ENCODE measurements at regions not wholly inside any gene's neighbourhood (a gene's known extent, or its start where the extent isn't known, plus 50 kb on each side); places are given as distances from the start of the nearest gene placed in this dataset.
"Not testable (repeated sequence)": the region's sequence is repeated elsewhere in the genome, so short reads cannot be mapped to it uniquely, and the experiment has no call there.

DNA sequence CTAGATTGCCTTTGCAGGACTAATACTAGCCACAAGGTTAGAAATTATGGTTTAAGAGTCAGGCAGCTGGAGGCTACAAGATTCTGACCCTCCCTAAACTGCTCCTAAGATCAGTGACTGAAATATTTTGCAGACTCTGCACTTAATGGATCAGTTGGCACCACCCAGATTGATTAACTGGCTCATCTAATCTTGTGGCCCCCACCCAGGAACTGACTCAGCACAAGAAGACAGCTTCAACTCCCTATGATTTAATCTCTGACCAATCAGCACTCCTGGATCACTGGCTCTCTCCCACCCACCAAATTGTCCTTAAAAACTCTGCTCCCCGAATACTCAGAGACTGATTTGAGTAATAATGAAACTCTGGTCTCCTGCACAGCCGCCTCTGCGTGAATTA is 145.4 kb upstream of the LCORL start:
- H3K4me1 ChIP-seq: no peaks in the 10 kb centered on the region
- no peaks in the 10 kb centered on the region for H3K27me3 ChIP-seq (replicated peaks; ENCODE audit: control insufficient read depth, insufficient read depth, low read length)
- TF ChIP-seq, protein P1, sequence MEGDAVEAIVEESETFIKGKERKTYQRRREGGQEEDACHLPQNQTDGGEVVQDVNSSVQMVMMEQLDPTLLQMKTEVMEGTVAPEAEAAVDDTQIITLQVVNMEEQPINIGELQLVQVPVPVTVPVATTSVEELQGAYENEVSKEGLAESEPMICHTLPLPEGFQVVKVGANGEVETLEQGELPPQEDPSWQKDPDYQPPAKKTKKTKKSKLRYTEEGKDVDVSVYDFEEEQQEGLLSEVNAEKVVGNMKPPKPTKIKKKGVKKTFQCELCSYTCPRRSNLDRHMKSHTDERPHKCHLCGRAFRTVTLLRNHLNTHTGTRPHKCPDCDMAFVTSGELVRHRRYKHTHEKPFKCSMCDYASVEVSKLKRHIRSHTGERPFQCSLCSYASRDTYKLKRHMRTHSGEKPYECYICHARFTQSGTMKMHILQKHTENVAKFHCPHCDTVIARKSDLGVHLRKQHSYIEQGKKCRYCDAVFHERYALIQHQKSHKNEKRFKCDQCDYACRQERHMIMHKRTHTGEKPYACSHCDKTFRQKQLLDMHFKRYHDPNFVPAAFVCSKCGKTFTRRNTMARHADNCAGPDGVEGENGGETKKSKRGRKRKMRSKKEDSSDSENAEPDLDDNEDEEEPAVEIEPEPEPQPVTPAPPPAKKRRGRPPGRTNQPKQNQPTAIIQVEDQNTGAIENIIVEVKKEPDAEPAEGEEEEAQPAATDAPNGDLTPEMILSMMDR (IDR thresholded peaks at IDR 0.05; ENCODE audit: insufficient read depth in 1 of 2, low read depth in 1 of 2, low read length in 1 of 2, severe bottlenecking in 1 of 2, unreplicated experiment in 1 of 2): no peak
- ChIA-PET CTCF (no interaction called here), POLR2A (no interaction called here)
- no peak for DNase-seq
- no TSS peak for BruUV-seq (replicated peaks)
- no peaks in the 10 kb centered on the region for H3K36me3 ChIP-seq (ENCODE audit: control insufficient read depth, insufficient read depth, low read length)
- no peaks in the 10 kb centered on the region for H3K4me1 Mint-ChIP-seq (ENCODE audit: low read depth, unreplicated experiment)
- H3K9me3 ChIP-seq: no peaks in the 10 kb centered on the region
- H3K9me3 Mint-ChIP-seq (ENCODE audit: unreplicated experiment): peaks cover 10% of the 10 kb centered on the region
- H3K4me3 Mint-ChIP-seq (ENCODE audit: unreplicated experiment): no peak overlapping the region
- no peak overlapping the region for H3K27ac Mint-ChIP-seq (ENCODE audit: unreplicated experiment)
- H3K27me3 Mint-ChIP-seq (ENCODE audit: insufficient read depth, unreplicated experiment): peaks cover 8% of the 10 kb centered on the region
- H3K36me3 Mint-ChIP-seq (ENCODE audit: insufficient read depth, unreplicated experiment): no peaks in the 10 kb centered on the region
- H3K4me3 ChIP-seq (ENCODE audit: low read depth, low read length): no peak overlapping the region
- intact Hi-C loops (cut with micrococcal nuclease; ENCODE audit: unreplicated experiment): no loop called here

DNA sequence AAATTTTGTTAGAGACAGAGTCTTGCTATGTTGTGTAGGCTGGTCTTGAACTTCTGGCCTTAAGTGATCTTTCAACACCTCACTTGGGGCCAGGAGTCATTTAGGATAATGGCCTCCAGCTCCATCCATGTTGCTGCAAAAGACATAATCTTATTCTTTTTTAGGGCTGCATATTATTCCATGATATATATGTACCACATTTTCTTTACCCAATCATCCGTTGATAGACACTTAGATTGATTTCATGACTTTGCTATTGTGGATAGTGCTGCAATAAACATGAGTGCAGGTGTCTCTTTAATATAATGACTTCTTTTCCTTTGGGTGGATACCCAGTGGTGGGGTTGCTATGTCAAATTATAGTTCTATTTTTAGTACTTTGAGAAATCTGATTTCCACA is 140.9 kb upstream of the LCORL start:
- Histone ChIP-seq H3K4me1 (no peaks in the 10 kb centered on the region), H3K36me3 (ENCODE audit: control insufficient read depth, insufficient read depth, low read length) (no peaks in the 10 kb centered on the region), H3K4me3 (ENCODE audit: low read depth, low read length) (no peak overlapping the region), H3K27me3 (replicated peaks; ENCODE audit: control insufficient read depth, insufficient read depth, low read length) (no peaks in the 10 kb centered on the region), H3K9me3 (no peaks in the 10 kb centered on the region)
- ChIA-PET CTCF (no interaction called here), POLR2A (no interaction called here)
- no peak for DNase-seq
- no peak overlapping the region for H3K27ac Mint-ChIP-seq (ENCODE audit: unreplicated experiment)
- H3K27me3 Mint-ChIP-seq (ENCODE audit: insufficient read depth, unreplicated experiment): peaks cover 4% of the 10 kb centered on the region
- H3K36me3 Mint-ChIP-seq (ENCODE audit: insufficient read depth, unreplicated experiment): no peaks in the 10 kb centered on the region
- no TSS peak for BruUV-seq (replicated peaks)
- intact Hi-C loops (cut with micrococcal nuclease; ENCODE audit: unreplicated experiment): no loop called here
- H3K4me3 Mint-ChIP-seq (ENCODE audit: unreplicated experiment): no peak overlapping the region
- TF ChIP-seq, protein P1 (IDR thresholded peaks at IDR 0.05; ENCODE audit: insufficient read depth in 1 of 2, low read depth in 1 of 2, low read length in 1 of 2, severe bottlenecking in 1 of 2, unreplicated experiment in 1 of 2): no peak
- peaks cover 10% of the 10 kb centered on the region for H3K9me3 Mint-ChIP-seq (ENCODE audit: unreplicated experiment)
- H3K4me1 Mint-ChIP-seq (ENCODE audit: low read depth, unreplicated experiment): no peaks in the 10 kb centered on the region

DNA sequence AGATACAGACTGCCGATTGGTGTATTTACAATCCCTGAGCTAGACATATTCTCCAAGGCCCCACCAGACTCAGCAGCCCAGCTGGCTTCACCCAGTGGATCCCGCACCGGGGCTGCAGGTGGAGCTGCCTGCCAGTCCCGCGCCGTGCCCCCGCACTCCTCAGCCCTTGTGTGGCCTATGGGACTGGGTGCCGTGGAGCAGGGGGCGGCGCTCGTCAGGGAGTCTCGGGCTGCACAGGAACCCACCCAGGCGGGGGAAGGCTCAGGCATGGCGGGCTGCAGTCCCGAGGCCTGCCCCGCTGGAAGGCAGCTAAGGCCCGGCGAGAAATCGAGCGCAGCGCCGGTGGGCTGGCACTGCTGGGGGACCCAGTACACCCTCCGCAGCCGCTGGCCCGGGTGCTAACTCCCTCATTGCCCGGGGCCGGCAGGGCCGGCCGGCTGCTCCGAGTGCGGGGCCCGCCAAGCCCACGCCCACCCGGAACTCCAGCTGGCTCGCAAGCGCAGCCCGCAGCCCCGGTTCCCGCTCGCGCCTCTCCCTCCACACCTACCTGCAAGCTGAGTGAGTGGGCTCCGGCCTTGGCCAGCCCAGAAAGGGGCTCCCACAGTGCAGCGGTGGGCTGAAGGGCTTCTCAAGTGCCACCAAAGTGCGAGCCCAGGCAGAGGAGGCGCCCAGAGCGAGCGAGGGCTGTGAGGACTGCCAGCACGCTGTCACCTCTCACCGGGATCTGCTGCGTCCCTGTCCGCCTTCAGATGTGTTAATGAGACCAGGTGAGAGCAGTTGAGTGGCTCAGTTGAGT is 137.8 kb upstream of the LCORL start:
- DNase-seq; H3K9me3 ChIP-seq; H3K27me3 Mint-ChIP-seq (ENCODE audit: insufficient read depth, unreplicated experiment); H3K4me1 Mint-ChIP-seq (ENCODE audit: low read depth, unreplicated experiment); H3K4me3 ChIP-seq (ENCODE audit: low read depth, low read length); H3K4me1 ChIP-seq; H3K9me3 Mint-ChIP-seq (ENCODE audit: unreplicated experiment); CTCF ChIA-PET; intact Hi-C loops (cut with micrococcal nuclease; ENCODE audit: unreplicated experiment); H3K36me3 ChIP-seq (ENCODE audit: control insufficient read depth, insufficient read depth, low read length); BruUV-seq (replicated peaks); H3K4me3 Mint-ChIP-seq (ENCODE audit: unreplicated experiment); H3K27me3 ChIP-seq (replicated peaks; ENCODE audit: control insufficient read depth, insufficient read depth, low read length); H3K27ac Mint-ChIP-seq (ENCODE audit: unreplicated experiment); POLR2A ChIA-PET; H3K36me3 Mint-ChIP-seq (ENCODE audit: insufficient read depth, unreplicated experiment): not testable (repeated sequence)

All from Caco-2 (cell line).